H1 (cell line): ENCODE measurements at regions not wholly inside any gene's neighbourhood (a gene's known extent, or its start where the extent isn't known, plus 50 kb on each side); places are given as distances from the start of the nearest gene placed in this dataset.

Experiments
- CTBP2 ChIP-seq: IDR thresholded peaks from 2 replicates; pipeline ENCODE4 v1.7.0; 2011; ENCODE audit warnings: borderline replicate concordance, mild to moderate bottlenecking, moderate library complexity, mixed read lengths, low read length; ENCODE audit not compliant: insufficient read depth, insufficient read length
- SAP30 ChIP-seq: fragments of 300-600 bp; sonication (generic); IDR thresholded peaks from 2 replicates; pipeline ENCODE4 v1.7.1; 2012; ENCODE audit warnings: low read length, moderate library complexity, mild to moderate bottlenecking, inconsistent platforms; ENCODE audit not compliant: insufficient read depth, insufficient replicate concordance
- SP2 ChIP-seq: IDR thresholded peaks from 2 replicates; pipeline ENCODE4 v1.6.1; 2012; ENCODE audit warnings: mild to moderate bottlenecking, low read length, inconsistent platforms

GRCh38 chr3:153974614-153975013 is 146.6 kb upstream of the ARHGEF26 start (continued):
- no peak for TF ChIP-seq CTBP2
- no peak for TF ChIP-seq SAP30
- no peak for TF ChIP-seq SP2
